HG03159 (cell line): ENCODE measurements at regions not wholly inside any gene's neighbourhood (a gene's known extent, or its start where the extent isn't known, plus 50 kb on each side); places are given as distances from the start of the nearest gene placed in this dataset.

Experiments
- ATAC-seq: cut with Tn5 transposase; IDR thresholded peaks from one replicate; pipeline ENCODE4 v1.9.1; 2021; ENCODE audit warnings: mild to moderate bottlenecking, moderate library complexity; ENCODE audit not compliant: unreplicated experiment

- no peak for ATAC-seq
Observed at GRCh38 chr10:3016016-3016415, 51.3 kb upstream of the PFKP start.

- no peak for ATAC-seq
Observed at GRCh38 chr10:3014968-3015367, 52.4 kb upstream of the PFKP start.

GRCh38 chr10:3012223-3012622 lies 55.1 kb upstream of the PFKP start:
- ATAC-seq: no peak

GRCh38 chr10:3010816-3011460 lies 56.4 kb upstream of the PFKP start:
- ATAC-seq: no peak

- ATAC-seq: no peak
Observed at GRCh38 chr10:3010334-3010733, 57.0 kb upstream of the PFKP start.

- no peak for ATAC-seq
Observed at GRCh38 chr10:3009341-3009740, 58.0 kb upstream of the PFKP start.

- no peak for ATAC-seq
Observed at GRCh38 chr10:3008518-3009195, 58.7 kb upstream of the PFKP start.

GRCh38 chr10:3006607-3007006 lies 60.7 kb upstream of the PFKP start:
- ATAC-seq: no peak

GRCh38 chr10:3006093-3006492 lies 61.3 kb upstream of the PFKP start:
- no peak for ATAC-seq

GRCh38 chr10:3002304-3002703 lies 65.0 kb upstream of the PFKP start:
- ATAC-seq: no peak

- no peak for ATAC-seq
Observed at GRCh38 chr10:3000048-3000447, 67.3 kb upstream of the PFKP start.

- ATAC-seq: no peak
Observed at GRCh38 chr10:2994221-2994961, 73.0 kb upstream of the PFKP start.

GRCh38 chr10:2993636-2994035 lies 73.7 kb upstream of the PFKP start:
- ATAC-seq: no peak

GRCh38 chr10:2992401-2993198 lies 74.7 kb upstream of the PFKP start:
- ATAC-seq: no peak

GRCh38 chr10:2990764-2991163 lies 76.6 kb upstream of the PFKP start:
- ATAC-seq: no peak

- ATAC-seq: no peak
Observed at GRCh38 chr10:2989292-2989947, 77.9 kb upstream of the PFKP start.

GRCh38 chr10:2987185-2987768 lies 80.1 kb upstream of the PFKP start:
- ATAC-seq: no peak

- ATAC-seq: no peak
Observed at GRCh38 chr10:2986391-2986801, 81.0 kb upstream of the PFKP start.

GRCh38 chr10:2985729-2986232 lies 81.6 kb upstream of the PFKP start:
- no peak for ATAC-seq

- no peak for ATAC-seq
Observed at GRCh38 chr10:2984682-2985081, 82.7 kb upstream of the PFKP start.
